ENCODE measurements at regions not wholly inside any gene's neighbourhood (a gene's known extent, or its start where the extent isn't known, plus 50 kb on each side); places are given as distances from the start of the nearest gene placed in this dataset.

GRCh38 chr14:29465095-29465494 is 462.6 kb downstream of the PRKD1 start:
- Mint-ChIP-seq H3K4me1 (ENCODE audit: unreplicated experiment) (no peaks in the 10 kb centered on the region), H3K4me3 (ENCODE audit: unreplicated experiment) (no peak overlapping the region), H3K27me3 (ENCODE audit: unreplicated experiment) (peaks cover 7% of the 10 kb centered on the region), H3K36me3 (ENCODE audit: unreplicated experiment) (no peaks in the 10 kb centered on the region), H3K27ac (ENCODE audit: unreplicated experiment) (no peak overlapping the region), H3K9me3 (ENCODE audit: unreplicated experiment) (no peaks in the 10 kb centered on the region)
- DNase-seq (ENCODE audit: extremely low spot score, unreplicated experiment) = no peak
- TF ChIP-seq, protein P1, sequence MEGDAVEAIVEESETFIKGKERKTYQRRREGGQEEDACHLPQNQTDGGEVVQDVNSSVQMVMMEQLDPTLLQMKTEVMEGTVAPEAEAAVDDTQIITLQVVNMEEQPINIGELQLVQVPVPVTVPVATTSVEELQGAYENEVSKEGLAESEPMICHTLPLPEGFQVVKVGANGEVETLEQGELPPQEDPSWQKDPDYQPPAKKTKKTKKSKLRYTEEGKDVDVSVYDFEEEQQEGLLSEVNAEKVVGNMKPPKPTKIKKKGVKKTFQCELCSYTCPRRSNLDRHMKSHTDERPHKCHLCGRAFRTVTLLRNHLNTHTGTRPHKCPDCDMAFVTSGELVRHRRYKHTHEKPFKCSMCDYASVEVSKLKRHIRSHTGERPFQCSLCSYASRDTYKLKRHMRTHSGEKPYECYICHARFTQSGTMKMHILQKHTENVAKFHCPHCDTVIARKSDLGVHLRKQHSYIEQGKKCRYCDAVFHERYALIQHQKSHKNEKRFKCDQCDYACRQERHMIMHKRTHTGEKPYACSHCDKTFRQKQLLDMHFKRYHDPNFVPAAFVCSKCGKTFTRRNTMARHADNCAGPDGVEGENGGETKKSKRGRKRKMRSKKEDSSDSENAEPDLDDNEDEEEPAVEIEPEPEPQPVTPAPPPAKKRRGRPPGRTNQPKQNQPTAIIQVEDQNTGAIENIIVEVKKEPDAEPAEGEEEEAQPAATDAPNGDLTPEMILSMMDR (IDR thresholded peaks at IDR 0.05) = no peak

DNA sequence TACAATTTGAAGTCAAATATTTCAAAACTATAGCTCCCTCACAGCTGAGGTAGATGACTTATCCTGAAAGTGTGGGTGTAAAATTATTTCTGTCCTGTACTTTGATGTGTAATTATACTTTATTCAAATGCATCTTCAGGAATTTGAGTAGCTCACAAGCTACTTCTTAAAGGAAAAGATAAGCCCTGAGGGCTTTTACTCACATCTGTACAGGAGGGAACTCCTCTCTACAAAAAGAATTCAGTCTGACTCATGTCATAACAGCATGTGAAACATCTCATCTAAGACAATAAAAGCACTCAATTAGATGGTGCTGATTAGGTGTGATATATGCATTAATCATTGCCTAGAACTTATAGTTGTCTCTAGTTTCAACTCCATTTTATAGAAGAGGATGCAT is 452.0 kb downstream of the PRKD1 start:
- Mint-ChIP-seq H3K9me3 (ENCODE audit: unreplicated experiment) (no peaks in the 10 kb centered on the region), H3K4me3 (ENCODE audit: unreplicated experiment) (no peak overlapping the region), H3K36me3 (ENCODE audit: unreplicated experiment) (no peaks in the 10 kb centered on the region), H3K4me1 (ENCODE audit: unreplicated experiment) (no peaks in the 10 kb centered on the region), H3K27me3 (ENCODE audit: unreplicated experiment) (no peaks in the 10 kb centered on the region), H3K27ac (ENCODE audit: unreplicated experiment) (no peak overlapping the region)
- TF ChIP-seq, protein P1 (IDR thresholded peaks at IDR 0.05) = no peak
- no peak for DNase-seq (ENCODE audit: extremely low spot score, unreplicated experiment)

- H3K36me3 Mint-ChIP-seq (ENCODE audit: unreplicated experiment) = no peaks in the 10 kb centered on the region
- no peak overlapping the region for H3K4me3 Mint-ChIP-seq (ENCODE audit: unreplicated experiment)
- TF ChIP-seq, protein P1 (IDR thresholded peaks at IDR 0.05) = no peak
- no peaks in the 10 kb centered on the region for H3K9me3 Mint-ChIP-seq (ENCODE audit: unreplicated experiment)
- H3K27me3 Mint-ChIP-seq (ENCODE audit: unreplicated experiment) = no peaks in the 10 kb centered on the region
- H3K4me1 Mint-ChIP-seq (ENCODE audit: unreplicated experiment) = no peaks in the 10 kb centered on the region
- no peak for DNase-seq (ENCODE audit: extremely low spot score, unreplicated experiment)
- H3K27ac Mint-ChIP-seq (ENCODE audit: unreplicated experiment) = no peak overlapping the region
These were observed 441.5 kb downstream of the PRKD1 start for GRCh38 chr14:29486132-29486531.

DNA sequence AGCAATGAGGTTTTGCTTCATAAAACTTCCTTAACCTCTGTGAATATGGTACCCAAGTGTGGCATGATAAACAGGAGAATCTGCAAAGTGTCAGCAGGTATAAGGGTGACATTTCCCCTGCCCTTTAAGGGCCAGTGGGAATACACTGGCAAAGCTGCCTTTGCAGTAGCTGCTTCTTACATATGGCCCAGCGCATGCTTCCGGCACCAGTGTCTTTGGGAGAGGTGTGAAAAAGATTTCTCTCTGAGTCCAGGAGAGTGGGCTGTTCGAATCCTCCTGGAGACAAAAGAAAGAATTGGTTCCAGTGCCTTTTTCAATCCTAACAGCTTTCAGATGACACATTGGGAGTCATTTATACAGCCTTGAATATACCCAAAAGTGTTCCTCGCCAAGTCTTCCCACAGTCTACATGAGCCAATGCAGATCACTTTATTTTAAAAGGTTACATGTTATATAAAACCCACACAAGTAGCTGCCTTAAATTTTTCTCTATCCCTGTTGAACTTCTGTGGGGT is 437.7 kb downstream of the PRKD1 start:
- Mint-ChIP-seq H3K27ac (ENCODE audit: unreplicated experiment) (no peak overlapping the region), H3K9me3 (ENCODE audit: unreplicated experiment) (no peaks in the 10 kb centered on the region), H3K4me3 (ENCODE audit: unreplicated experiment) (no peak overlapping the region), H3K27me3 (ENCODE audit: unreplicated experiment) (no peaks in the 10 kb centered on the region), H3K36me3 (ENCODE audit: unreplicated experiment) (no peaks in the 10 kb centered on the region), H3K4me1 (ENCODE audit: unreplicated experiment) (no peaks in the 10 kb centered on the region)
- TF ChIP-seq, protein P1 (IDR thresholded peaks at IDR 0.05) = no peak
- no peak for DNase-seq (ENCODE audit: extremely low spot score, unreplicated experiment)

DNA sequence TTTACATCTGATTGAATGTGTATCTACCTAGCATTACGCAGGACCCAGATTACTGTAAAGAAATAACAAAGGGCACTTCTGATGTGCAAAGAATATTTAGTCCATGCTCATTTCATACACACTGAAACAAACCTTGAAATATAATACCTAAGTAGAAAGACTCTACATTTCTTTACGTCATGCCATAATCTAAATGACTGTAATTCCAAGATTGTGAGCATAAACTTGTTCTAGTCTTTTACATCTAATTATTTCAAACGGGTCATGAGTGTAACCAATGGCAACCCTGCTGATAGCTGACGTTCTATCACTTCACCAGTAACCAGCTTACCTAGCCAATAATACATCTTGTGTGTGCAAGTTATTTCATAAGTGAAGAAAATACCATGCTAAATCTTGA is 433.8 kb downstream of the PRKD1 start:
- TF ChIP-seq, protein P1 (IDR thresholded peaks at IDR 0.05) = no peak
- Mint-ChIP-seq H3K36me3 (ENCODE audit: unreplicated experiment) (no peaks in the 10 kb centered on the region), H3K9me3 (ENCODE audit: unreplicated experiment) (no peaks in the 10 kb centered on the region), H3K4me3 (ENCODE audit: unreplicated experiment) (no peak overlapping the region), H3K27me3 (ENCODE audit: unreplicated experiment) (no peaks in the 10 kb centered on the region), H3K4me1 (ENCODE audit: unreplicated experiment) (no peaks in the 10 kb centered on the region), H3K27ac (ENCODE audit: unreplicated experiment) (no peak overlapping the region)
- no peak for DNase-seq (ENCODE audit: extremely low spot score, unreplicated experiment)
